ENCODE measurements at regions not wholly inside any gene's neighbourhood (a gene's known extent, or its start where the extent isn't known, plus 50 kb on each side); places are given as distances from the start of the nearest gene placed in this dataset.
"Not testable (repeated sequence)": the region's sequence is repeated elsewhere in the genome, so short reads cannot be mapped to it uniquely, and the experiment has no call there.

- in situ Hi-C loops (cut with HindIII; ENCODE audit: low sequenced_read_pairs): no loop called here
- DNase-seq (ENCODE audit: low spot score): no peak
These were observed 50.6 kb upstream of the NKD1 start for GRCh38 chr16:50497592-50497991.

GRCh38 chr16:50496990-50497389, 51.2 kb upstream of the NKD1 start:
- in situ Hi-C loops (cut with HindIII; ENCODE audit: low sequenced_read_pairs): no loop called here
- DNase-seq (ENCODE audit: low spot score): no peak

- in situ Hi-C loops (cut with HindIII; ENCODE audit: low sequenced_read_pairs): no loop called here
- DNase-seq (ENCODE audit: low spot score): no peak
These were observed 52.5 kb upstream of the NKD1 start for GRCh38 chr16:50495673-50496072.

- in situ Hi-C loops (cut with HindIII; ENCODE audit: low sequenced_read_pairs): no loop called here
- DNase-seq (ENCODE audit: low spot score): no peak
These were observed 53.4 kb upstream of the NKD1 start for GRCh38 chr16:50494501-50495491.

- in situ Hi-C loops (cut with HindIII; ENCODE audit: low sequenced_read_pairs): no loop called here
- no peak for DNase-seq (ENCODE audit: low spot score)
These were observed 56.7 kb upstream of the NKD1 start for GRCh38 chr16:50491516-50491915.

GRCh38 chr16:50490828-50491227, 57.4 kb upstream of the NKD1 start:
- in situ Hi-C loops (cut with HindIII; ENCODE audit: low sequenced_read_pairs): no loop called here
- DNase-seq (ENCODE audit: low spot score): no peak

- in situ Hi-C loops (cut with HindIII; ENCODE audit: low sequenced_read_pairs): no loop called here
- no peak for DNase-seq (ENCODE audit: low spot score)
These were observed 59.0 kb upstream of the NKD1 start for GRCh38 chr16:50489182-50489581.

- in situ Hi-C loops (cut with HindIII; ENCODE audit: low sequenced_read_pairs): no loop called here
These were observed 60.7 kb upstream of the NKD1 start for GRCh38 chr16:50487528-50487927.

GRCh38 chr16:50486162-50486561, 62.0 kb upstream of the NKD1 start:
- in situ Hi-C loops (cut with HindIII; ENCODE audit: low sequenced_read_pairs); DNase-seq (ENCODE audit: low spot score): not testable (repeated sequence)

More at GRCh38 chr16:50487528-50487927, 60.7 kb upstream of the NKD1 start:
- no peak for DNase-seq (ENCODE audit: low spot score)

- no peak for DNase-seq (ENCODE audit: low spot score)
- in situ Hi-C loops (cut with HindIII; ENCODE audit: low sequenced_read_pairs): no loop called here
These were observed 63.0 kb upstream of the NKD1 start for GRCh38 chr16:50485232-50485631.

- DNase-seq (ENCODE audit: low spot score): no peak
- in situ Hi-C loops (cut with HindIII; ENCODE audit: low sequenced_read_pairs): no loop called here
These were observed 65.9 kb upstream of the NKD1 start for GRCh38 chr16:50482271-50482670.

GRCh38 chr16:50480206-50480605, 68.0 kb upstream of the NKD1 start:
- peak; percentile 4 for DNase-seq (ENCODE audit: low spot score)
- in situ Hi-C loops (cut with HindIII; ENCODE audit: low sequenced_read_pairs): no loop called here

GRCh38 chr16:50479771-50480170, 68.4 kb upstream of the NKD1 start:
- DNase-seq (ENCODE audit: low spot score): no peak
- in situ Hi-C loops (cut with HindIII; ENCODE audit: low sequenced_read_pairs): no loop called here

- in situ Hi-C loops (cut with HindIII; ENCODE audit: low sequenced_read_pairs): no loop called here
- DNase-seq (ENCODE audit: low spot score): no peak
These were observed 69.4 kb upstream of the NKD1 start for GRCh38 chr16:50478773-50479149.

- DNase-seq (ENCODE audit: low spot score): no peak
- in situ Hi-C loops (cut with HindIII; ENCODE audit: low sequenced_read_pairs): no loop called here
These were observed 70.0 kb upstream of the NKD1 start for GRCh38 chr16:50478075-50478772.

- in situ Hi-C loops (cut with HindIII; ENCODE audit: low sequenced_read_pairs): no loop called here
- DNase-seq (ENCODE audit: low spot score): peak; percentile 81
These were observed 71.5 kb upstream of the NKD1 start for GRCh38 chr16:50476486-50477255.

GRCh38 chr16:50475170-50475569, 73.0 kb upstream of the NKD1 start:
- in situ Hi-C loops (cut with HindIII; ENCODE audit: low sequenced_read_pairs): no loop called here
- DNase-seq (ENCODE audit: low spot score): no peak

- in situ Hi-C loops (cut with HindIII; ENCODE audit: low sequenced_read_pairs): no loop called here
- DNase-seq (ENCODE audit: low spot score): peak; percentile 9
These were observed 74.1 kb upstream of the NKD1 start for GRCh38 chr16:50474138-50474537.

- DNase-seq (ENCODE audit: low spot score): no peak
- in situ Hi-C loops (cut with HindIII; ENCODE audit: low sequenced_read_pairs): no loop called here
These were observed 74.7 kb upstream of the NKD1 start for GRCh38 chr16:50473356-50473945.

Data from G401 (cell line).